DOHH2 (cell line): ENCODE measurements at regions not wholly inside any gene's neighbourhood (a gene's known extent, or its start where the extent isn't known, plus 50 kb on each side); places are given as distances from the start of the nearest gene placed in this dataset.

ENCODE experiments used
- EZH2phosphoT487 ChIP-seq: fragments of 200-600 bp; sonication (generic); IDR thresholded peaks from 2 replicates; pipeline ENCODE4 v1.6.1; 2017; ENCODE audit warnings: borderline replicate concordance, mild to moderate bottlenecking, antibody characterized with exemption, low read length, moderate library complexity, mixed read lengths
- TF ChIP-seq, protein P1 (sequence below): fragments of 200-600 bp; sonication (generic); IDR thresholded peaks from one replicate; pipeline ENCODE4 v1.5.1; 2014; ENCODE audit warnings: antibody characterized with exemption, mild to moderate bottlenecking, low read depth, low read length; ENCODE audit not compliant: poor library complexity, severe bottlenecking

- TF ChIP-seq, protein P1, sequence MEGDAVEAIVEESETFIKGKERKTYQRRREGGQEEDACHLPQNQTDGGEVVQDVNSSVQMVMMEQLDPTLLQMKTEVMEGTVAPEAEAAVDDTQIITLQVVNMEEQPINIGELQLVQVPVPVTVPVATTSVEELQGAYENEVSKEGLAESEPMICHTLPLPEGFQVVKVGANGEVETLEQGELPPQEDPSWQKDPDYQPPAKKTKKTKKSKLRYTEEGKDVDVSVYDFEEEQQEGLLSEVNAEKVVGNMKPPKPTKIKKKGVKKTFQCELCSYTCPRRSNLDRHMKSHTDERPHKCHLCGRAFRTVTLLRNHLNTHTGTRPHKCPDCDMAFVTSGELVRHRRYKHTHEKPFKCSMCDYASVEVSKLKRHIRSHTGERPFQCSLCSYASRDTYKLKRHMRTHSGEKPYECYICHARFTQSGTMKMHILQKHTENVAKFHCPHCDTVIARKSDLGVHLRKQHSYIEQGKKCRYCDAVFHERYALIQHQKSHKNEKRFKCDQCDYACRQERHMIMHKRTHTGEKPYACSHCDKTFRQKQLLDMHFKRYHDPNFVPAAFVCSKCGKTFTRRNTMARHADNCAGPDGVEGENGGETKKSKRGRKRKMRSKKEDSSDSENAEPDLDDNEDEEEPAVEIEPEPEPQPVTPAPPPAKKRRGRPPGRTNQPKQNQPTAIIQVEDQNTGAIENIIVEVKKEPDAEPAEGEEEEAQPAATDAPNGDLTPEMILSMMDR = no peak
- no peak for TF ChIP-seq EZH2phosphoT487
Observed at GRCh38 chr7:66549466-66549865, 79.2 kb upstream of the KCTD7 start.
